ENCODE measurements at regions not wholly inside any gene's neighbourhood (a gene's known extent, or its start where the extent isn't known, plus 50 kb on each side); places are given as distances from the start of the nearest gene placed in this dataset.
A peak's percentile ranks its signal among the peaks of the same experiment; 100 is the strongest.

GRCh38 chr2:226247289-226248275 lies 552.0 kb downstream of the IRS1 start:
- Histone ChIP-seq H3K14ac (ENCODE audit: low read length in 2 of 2) (no peak overlapping the region), H3K27ac (ENCODE audit: low read length, poor library complexity, severe bottlenecking) (no peak overlapping the region), H3K4me1 (ENCODE audit: control insufficient read depth, insufficient read depth, low read depth, low read length) (no peaks in the 10 kb centered on the region), H2BK12ac (ENCODE audit: low read length in 2 of 2) (no peak overlapping the region), H3K4me3 (ENCODE audit: insufficient read depth in 1 of 2, low read depth in 1 of 2, low read length in 2 of 2) (no peak overlapping the region), H2BK5ac (ENCODE audit: low read depth, low read length, poor library complexity, severe bottlenecking) (no peak overlapping the region), H3K9ac (ENCODE audit: low read length) (no peak overlapping the region), H3K4me2 (ENCODE audit: low read length, poor library complexity, severe bottlenecking) (no peak overlapping the region), H3K9me3 (ENCODE audit: control insufficient read depth, low read length) (peaks cover 20% of the 10 kb centered on the region), H4K8ac (ENCODE audit: low read length) (no peak overlapping the region), H2BK120ac (ENCODE audit: low read depth, low read length) (no peak overlapping the region), H3K23ac (ENCODE audit: low read length in 2 of 2) (no peak overlapping the region), H2AK5ac (ENCODE audit: low read length, severe bottlenecking) (no peak overlapping the region), H3K18ac (ENCODE audit: low read depth in 1 of 2, low read length in 2 of 2) (no peak overlapping the region), H2BK15ac (ENCODE audit: low read depth, poor library complexity, severe bottlenecking) (no peak overlapping the region), H3K36me3 (ENCODE audit: control insufficient read depth in 1 of 2, insufficient read depth in 2 of 2, low read depth in 1 of 2, low read length in 2 of 2) (no peaks in the 10 kb centered on the region), H3K4ac (ENCODE audit: low read depth in 1 of 2, low read length in 2 of 2) (no peak overlapping the region), H3K27me3 (ENCODE audit: control insufficient read depth in 1 of 2, insufficient read depth in 1 of 2, low read length in 2 of 2) (no peaks in the 10 kb centered on the region), H3K79me1 (replicated peaks; ENCODE audit: low read length, poor library complexity, severe bottlenecking) (no peaks in the 10 kb centered on the region), H2AFZ (ENCODE audit: low read depth, low read length) (no peak overlapping the region), H4K91ac (ENCODE audit: low read length) (no peak overlapping the region)
- DNase-seq, result peak; percentile 24
- no CpG with 5 or more reads among the region's 3 CpGs for WGBS

- Histone ChIP-seq H3K36me3 (ENCODE audit: control insufficient read depth in 1 of 2, insufficient read depth in 2 of 2, low read depth in 1 of 2, low read length in 2 of 2) (no peaks in the 10 kb centered on the region), H3K4me2 (ENCODE audit: low read length, poor library complexity, severe bottlenecking) (no peak overlapping the region), H2BK15ac (ENCODE audit: low read depth, poor library complexity, severe bottlenecking) (no peak overlapping the region), H2AK5ac (ENCODE audit: low read length, severe bottlenecking) (no peak overlapping the region), H3K27me3 (ENCODE audit: control insufficient read depth in 1 of 2, insufficient read depth in 1 of 2, low read length in 2 of 2) (no peaks in the 10 kb centered on the region), H3K9ac (ENCODE audit: low read length) (no peak overlapping the region), H2BK12ac (ENCODE audit: low read length in 2 of 2) (no peak overlapping the region), H2AFZ (ENCODE audit: low read depth, low read length) (no peak overlapping the region), H3K9me3 (ENCODE audit: control insufficient read depth, low read length) (no peaks in the 10 kb centered on the region), H3K14ac (ENCODE audit: low read length in 2 of 2) (no peak overlapping the region), H3K4me1 (ENCODE audit: control insufficient read depth, insufficient read depth, low read depth, low read length) (no peaks in the 10 kb centered on the region), H4K91ac (ENCODE audit: low read length) (no peak overlapping the region), H3K18ac (ENCODE audit: low read depth in 1 of 2, low read length in 2 of 2) (no peak overlapping the region), H3K4ac (ENCODE audit: low read depth in 1 of 2, low read length in 2 of 2) (no peak overlapping the region), H3K23ac (ENCODE audit: low read length in 2 of 2) (no peak overlapping the region), H2BK5ac (ENCODE audit: low read depth, low read length, poor library complexity, severe bottlenecking) (no peak overlapping the region), H2BK120ac (ENCODE audit: low read depth, low read length) (no peak overlapping the region), H3K4me3 (ENCODE audit: insufficient read depth in 1 of 2, low read depth in 1 of 2, low read length in 2 of 2) (no peak overlapping the region), H3K27ac (ENCODE audit: low read length, poor library complexity, severe bottlenecking) (no peak overlapping the region), H4K8ac (ENCODE audit: low read length) (no peak overlapping the region), H3K79me1 (replicated peaks; ENCODE audit: low read length, poor library complexity, severe bottlenecking) (no peaks in the 10 kb centered on the region)
- WGBS, result 94% methylated on average over 1 of the region's 2 CpGs
- no peak for DNase-seq
Measured at GRCh38 chr2:226234187-226234586, 565.4 kb downstream of the IRS1 start.

- Histone ChIP-seq H2AK5ac (ENCODE audit: low read length, severe bottlenecking) (no peak overlapping the region), H3K4me3 (ENCODE audit: insufficient read depth in 1 of 2, low read depth in 1 of 2, low read length in 2 of 2) (no peak overlapping the region), H3K4me2 (ENCODE audit: low read length, poor library complexity, severe bottlenecking) (no peak overlapping the region), H3K27me3 (ENCODE audit: control insufficient read depth in 1 of 2, insufficient read depth in 1 of 2, low read length in 2 of 2) (no peaks in the 10 kb centered on the region), H2AFZ (ENCODE audit: low read depth, low read length) (no peak overlapping the region), H3K9me3 (ENCODE audit: control insufficient read depth, low read length) (no peaks in the 10 kb centered on the region), H3K14ac (ENCODE audit: low read length in 2 of 2) (no peak overlapping the region), H3K27ac (ENCODE audit: low read length, poor library complexity, severe bottlenecking) (no peak overlapping the region), H3K9ac (ENCODE audit: low read length) (no peak overlapping the region), H2BK15ac (ENCODE audit: low read depth, poor library complexity, severe bottlenecking) (no peak overlapping the region), H4K8ac (ENCODE audit: low read length) (no peak overlapping the region), H3K4me1 (ENCODE audit: control insufficient read depth, insufficient read depth, low read depth, low read length) (no peaks in the 10 kb centered on the region), H3K4ac (ENCODE audit: low read depth in 1 of 2, low read length in 2 of 2) (no peak overlapping the region), H3K18ac (ENCODE audit: low read depth in 1 of 2, low read length in 2 of 2) (no peak overlapping the region), H3K36me3 (ENCODE audit: control insufficient read depth in 1 of 2, insufficient read depth in 2 of 2, low read depth in 1 of 2, low read length in 2 of 2) (no peaks in the 10 kb centered on the region), H3K79me1 (replicated peaks; ENCODE audit: low read length, poor library complexity, severe bottlenecking) (no peaks in the 10 kb centered on the region), H2BK5ac (ENCODE audit: low read depth, low read length, poor library complexity, severe bottlenecking) (no peak overlapping the region), H4K91ac (ENCODE audit: low read length) (no peak overlapping the region), H2BK120ac (ENCODE audit: low read depth, low read length) (no peak overlapping the region), H2BK12ac (ENCODE audit: low read length in 2 of 2) (no peak overlapping the region), H3K23ac (ENCODE audit: low read length in 2 of 2) (no peak overlapping the region)
- DNase-seq, result no peak
Measured at GRCh38 chr2:226233388-226233787, 566.2 kb downstream of the IRS1 start.

- H3K9ac ChIP-seq (ENCODE audit: low read length), result no peak overlapping the region
- no peak for DNase-seq
- 91% methylated on average over 1 of the region's 2 CpGs for WGBS
Measured at GRCh38 chr2:226228080-226228479, 571.5 kb downstream of the IRS1 start.

More at GRCh38 chr2:226228080-226228479, 571.5 kb downstream of the IRS1 start:
- Histone ChIP-seq H3K27ac (ENCODE audit: low read length, poor library complexity, severe bottlenecking) (no peak overlapping the region), H2BK120ac (ENCODE audit: low read depth, low read length) (no peak overlapping the region), H3K23ac (ENCODE audit: low read length in 2 of 2) (no peak overlapping the region), H2AK5ac (ENCODE audit: low read length, severe bottlenecking) (no peak overlapping the region), H4K8ac (ENCODE audit: low read length) (no peak overlapping the region), H3K4me3 (ENCODE audit: insufficient read depth in 1 of 2, low read depth in 1 of 2, low read length in 2 of 2) (no peak overlapping the region), H3K4me1 (ENCODE audit: control insufficient read depth, insufficient read depth, low read depth, low read length) (no peaks in the 10 kb centered on the region), H3K4ac (ENCODE audit: low read depth in 1 of 2, low read length in 2 of 2) (no peak overlapping the region), H3K36me3 (ENCODE audit: control insufficient read depth in 1 of 2, insufficient read depth in 2 of 2, low read depth in 1 of 2, low read length in 2 of 2) (no peaks in the 10 kb centered on the region), H2BK15ac (ENCODE audit: low read depth, poor library complexity, severe bottlenecking) (no peak overlapping the region), H3K14ac (ENCODE audit: low read length in 2 of 2) (no peak overlapping the region), H2AFZ (ENCODE audit: low read depth, low read length) (no peak overlapping the region), H3K18ac (ENCODE audit: low read depth in 1 of 2, low read length in 2 of 2) (no peak overlapping the region), H3K79me1 (replicated peaks; ENCODE audit: low read length, poor library complexity, severe bottlenecking) (no peaks in the 10 kb centered on the region), H4K91ac (ENCODE audit: low read length) (no peak overlapping the region), H2BK5ac (ENCODE audit: low read depth, low read length, poor library complexity, severe bottlenecking) (no peak overlapping the region), H2BK12ac (ENCODE audit: low read length in 2 of 2) (no peak overlapping the region), H3K27me3 (ENCODE audit: control insufficient read depth in 1 of 2, insufficient read depth in 1 of 2, low read length in 2 of 2) (no peaks in the 10 kb centered on the region), H3K4me2 (ENCODE audit: low read length, poor library complexity, severe bottlenecking) (no peak overlapping the region), H3K9me3 (ENCODE audit: control insufficient read depth, low read length) (no peaks in the 10 kb centered on the region)

Data from mesenchymal stem cell (in vitro differentiated cells and primary cell).